Peyer's patch (tissue), 4 donors: ENCODE measurements at regions not wholly inside any gene's neighbourhood (a gene's known extent, or its start where the extent isn't known, plus 50 kb on each side); places are given as distances from the start of the nearest gene placed in this dataset.

Experiments used
- CTCF ChIP-seq, 6 experiments: fragments of 450-650 bp in 4 of 6; fragments of 200-600 bp in 2 of 6; sonication (generic) in 1 of 6; IDR thresholded peaks; one replicate each; pipeline ENCODE4 v1.5.1; 2017 to 2019; ENCODE audit warnings: antibody characterized with exemption in 6 of 6, mild to moderate bottlenecking in 3 of 6, moderate library complexity in 1 of 6
- POLR2A ChIP-seq, 2 donors: fragments of 450-650 bp; IDR thresholded peaks; one replicate each; pipeline ENCODE4 v1.5.1; 2017; ENCODE audit warnings: antibody characterized with exemption in 2 of 2, mild to moderate bottlenecking in 2 of 2, moderate library complexity in 2 of 2

- TF ChIP-seq CTCF (IDR thresholded peaks at IDR 0.05) = no peak
- TF ChIP-seq POLR2A (IDR thresholded peaks at IDR 0.05) = no peak
Observed at GRCh38 chr6:14997507-14997906, 248.4 kb upstream of the JARID2 start.
